ENCODE measurements at regions not wholly inside any gene's neighbourhood (a gene's known extent, or its start where the extent isn't known, plus 50 kb on each side); places are given as distances from the start of the nearest gene placed in this dataset.

GRCh38 chr2:172370821-172371455 lies 56.4 kb upstream of the ITGA6 start:
- TF ChIP-seq CTCF (IDR thresholded peaks at IDR 0.05): no peak
- ATAC-seq (ENCODE audit: low FRiP score): no peak
- DNase-seq (ENCODE audit: low spot score): no peak

- no peak for TF ChIP-seq CTCF (IDR thresholded peaks at IDR 0.05)
- ATAC-seq (ENCODE audit: low FRiP score) (no peak), DNase-seq (ENCODE audit: low spot score) (no peak)
Measured at GRCh38 chr2:172372436-172372835, 55.0 kb upstream of the ITGA6 start.

- no peak for TF ChIP-seq CTCF (IDR thresholded peaks at IDR 0.05)
- no peak for ATAC-seq (ENCODE audit: low FRiP score)
- no peak for DNase-seq (ENCODE audit: low spot score)
Measured at GRCh38 chr2:172373076-172373475, 54.3 kb upstream of the ITGA6 start.

- TF ChIP-seq CTCF (IDR thresholded peaks at IDR 0.05): no peak
- no peak for ATAC-seq (ENCODE audit: low FRiP score)
- no peak for DNase-seq (ENCODE audit: low spot score)
Measured at GRCh38 chr2:172373766-172374165, 53.6 kb upstream of the ITGA6 start.

GRCh38 chr2:172374318-172375240 lies 52.8 kb upstream of the ITGA6 start:
- no peak for ATAC-seq (ENCODE audit: low FRiP score)
- no peak for TF ChIP-seq CTCF (IDR thresholded peaks at IDR 0.05)
- DNase-seq (ENCODE audit: low spot score): no peak

GRCh38 chr2:172375251-172375650 lies 52.1 kb upstream of the ITGA6 start:
- DNase-seq (ENCODE audit: low spot score): no peak
- no peak for TF ChIP-seq CTCF (IDR thresholded peaks at IDR 0.05)
- ATAC-seq (ENCODE audit: low FRiP score): no peak

Data from omental fat pad (tissue), 3 donors.